HG03196 (cell line): ENCODE measurements at regions not wholly inside any gene's neighbourhood (a gene's known extent, or its start where the extent isn't known, plus 50 kb on each side); places are given as distances from the start of the nearest gene placed in this dataset.
"Not testable (repeated sequence)": the region's sequence is repeated elsewhere in the genome, so short reads cannot be mapped to it uniquely, and the experiment has no call there.

Source experiments
- ATAC-seq: cut with Tn5 transposase; IDR thresholded peaks from one replicate; pipeline ENCODE4 v1.9.1; 2021; ENCODE audit not compliant: unreplicated experiment

GRCh38 chr5:96175090-96175489 is 213.4 kb upstream of the ELL2 start:
- ATAC-seq, result no peak

- no peak for ATAC-seq
These were observed 211.7 kb upstream of the ELL2 start for GRCh38 chr5:96173366-96173765.

- no peak for ATAC-seq
These were observed 210.8 kb upstream of the ELL2 start for GRCh38 chr5:96172436-96172835.

GRCh38 chr5:96171973-96172372 is 210.3 kb upstream of the ELL2 start:
- not testable (repeated sequence) for ATAC-seq

- not testable (repeated sequence) for ATAC-seq
These were observed 209.0 kb upstream of the ELL2 start for GRCh38 chr5:96170481-96171125.

GRCh38 chr5:96168833-96169232 is 207.2 kb upstream of the ELL2 start:
- not testable (repeated sequence) for ATAC-seq

GRCh38 chr5:96159043-96159442 is 197.4 kb upstream of the ELL2 start:
- no peak for ATAC-seq

GRCh38 chr5:96157841-96158291 is 196.2 kb upstream of the ELL2 start:
- ATAC-seq, result no peak

- no peak for ATAC-seq
These were observed 195.6 kb upstream of the ELL2 start for GRCh38 chr5:96157077-96157780.

GRCh38 chr5:96155147-96155546 is 193.5 kb upstream of the ELL2 start:
- ATAC-seq, result no peak

- no peak for ATAC-seq
These were observed 190.2 kb upstream of the ELL2 start for GRCh38 chr5:96151891-96152290.

- ATAC-seq, result no peak
These were observed 188.4 kb upstream of the ELL2 start for GRCh38 chr5:96150007-96150406.

- ATAC-seq, result no peak
These were observed 187.9 kb upstream of the ELL2 start for GRCh38 chr5:96149546-96149945.

GRCh38 chr5:96149021-96149420 is 187.4 kb upstream of the ELL2 start:
- no peak for ATAC-seq

- ATAC-seq, result no peak
These were observed 186.7 kb upstream of the ELL2 start for GRCh38 chr5:96148376-96148775.

- ATAC-seq, result no peak
These were observed 186.2 kb upstream of the ELL2 start for GRCh38 chr5:96147866-96148265.

- no peak for ATAC-seq
These were observed 185.0 kb upstream of the ELL2 start for GRCh38 chr5:96146675-96147074.

- ATAC-seq, result no peak
These were observed 182.6 kb upstream of the ELL2 start for GRCh38 chr5:96144289-96144688.

GRCh38 chr5:96143450-96143849 is 181.8 kb upstream of the ELL2 start:
- no peak for ATAC-seq

- ATAC-seq, result no peak
These were observed 181.3 kb upstream of the ELL2 start for GRCh38 chr5:96142786-96143434.

- ATAC-seq, result no peak
These were observed 180.6 kb upstream of the ELL2 start for GRCh38 chr5:96142184-96142781.

- ATAC-seq, result no peak
These were observed 180.1 kb upstream of the ELL2 start for GRCh38 chr5:96141749-96142148.
